K562 (cell line): ENCODE measurements at regions not wholly inside any gene's neighbourhood (a gene's known extent, or its start where the extent isn't known, plus 50 kb on each side); places are given as distances from the start of the nearest gene placed in this dataset.

Experiments
- CBX2 ChIP-seq: fragments of 200-600 bp; sonication (generic); IDR thresholded peaks from one replicate; pipeline ENCODE4 v1.6.1; 2012; ENCODE audit warnings: mild to moderate bottlenecking, low read length, inconsistent platforms; ENCODE audit not compliant: insufficient read depth, poor library complexity, severe bottlenecking
- E2F5 ChIP-seq: sonication (generic); formaldehyde crosslinking; IDR thresholded peaks from 2 replicates; pipeline ENCODE4 v1.8.0; 2022; ENCODE audit warnings: mild to moderate bottlenecking, missing genetic modification reagents
- ELK1 ChIP-seq: sonication (generic); formaldehyde crosslinking; IDR thresholded peaks from 2 replicates; pipeline ENCODE4 v1.8.1; 2022; ENCODE audit warnings: missing genetic modification reagents
- EZH2 ChIP-seq: IDR thresholded peaks from 2 replicates; pipeline ENCODE4 v1.6.1; 2012; ENCODE audit warnings: low read depth, mild to moderate bottlenecking, inconsistent platforms, low read length, borderline replicate concordance
- HMGXB4 ChIP-seq: sonication (generic); formaldehyde crosslinking; IDR thresholded peaks from 2 replicates; pipeline ENCODE4 v1.8.1; 2023; ENCODE audit warnings: mild to moderate bottlenecking, missing genetic modification reagents
- NFE2L1 ChIP-seq: fragments of 450-650 bp; IDR thresholded peaks from 2 replicates; pipeline ENCODE4 v1.6.1; 2016; ENCODE audit warnings: missing genetic modification characterization, low read depth, mild to moderate bottlenecking, missing compliant biosample characterization, moderate library complexity, borderline replicate concordance
- PTBP1 ChIP-seq: fragments of 200-400 bp; formaldehyde crosslinking; IDR thresholded peaks from 2 replicates; pipeline ENCODE4 v1.6.1; 2017; ENCODE audit warnings: low read depth, low read length
- RBBP5 ChIP-seq: fragments of 200-600 bp; sonication (generic); IDR thresholded peaks from 2 replicates; pipeline ENCODE4 v1.6.1; 2012; ENCODE audit warnings: borderline replicate concordance, mild to moderate bottlenecking, low read length, control low read depth, inconsistent platforms; ENCODE audit not compliant: insufficient read depth, poor library complexity, severe bottlenecking
- SIRT6 ChIP-seq: IDR thresholded peaks from one replicate; pipeline ENCODE4 v1.6.1; 2012; ENCODE audit warnings: low read depth, mild to moderate bottlenecking, control low read depth, inconsistent platforms, low read length, moderate library complexity
- SMC3 ChIP-seq: conservative IDR thresholded peaks from 2 replicates; pipeline ENCODE4 v1.6.1; 2011; ENCODE audit warnings: low read depth, low read length, improper control_type of control experiment; ENCODE audit not compliant: insufficient read depth
- ZNF408 ChIP-seq: fragments of 250-450 bp; sonication (Bioruptor Pico); IDR thresholded peaks from 2 replicates; pipeline ENCODE4 v1.4.0; 2020; ENCODE audit warnings: low read depth, mild to moderate bottlenecking, moderate library complexity
- ZNF561 ChIP-seq: fragments of 450-650 bp; formaldehyde crosslinking; conservative IDR thresholded peaks from 2 replicates; pipeline ENCODE4 v1.4.0; 2020; ENCODE audit warnings: mild to moderate bottlenecking, moderate library complexity
- ZNF766 ChIP-seq: fragments of 200-800 bp; sonication (Bioruptor generic); conservative IDR thresholded peaks from 2 replicates; pipeline ENCODE4 v1.6.1; 2016; ENCODE audit warnings: missing genetic modification characterization, missing compliant biosample characterization

- TF ChIP-seq EZH2 (no peak), HMGXB4 (no peak), NFE2L1 (no peak), ZNF408 (CRISPR knock-in tag) (no peak), ZNF766 (no peak), CBX2 (no peak), E2F5 (CRISPR knock-in tag) (no peak), SIRT6 (no peak), ELK1 (CRISPR knock-in tag) (no peak), PTBP1 (no peak), RBBP5 (no peak), ZNF561 (CRISPR knock-in tag) (no peak), SMC3 (no peak)
Measured at GRCh38 chr5:9818340-9818845, 188.2 kb upstream of the TAS2R1 start.
